ENCODE measurements at regions not wholly inside any gene's neighbourhood (a gene's known extent, or its start where the extent isn't known, plus 50 kb on each side); places are given as distances from the start of the nearest gene placed in this dataset.

- no peak for TF ChIP-seq CTCF (IDR thresholded peaks at IDR 0.05)
- TF ChIP-seq POLR2A (IDR thresholded peaks at IDR 0.05): no peak
Observed at GRCh38 chr13:110005563-110005962, 219.2 kb upstream of the IRS2 start.
